ENCODE measurements at regions not wholly inside any gene's neighbourhood (a gene's known extent, or its start where the extent isn't known, plus 50 kb on each side); places are given as distances from the start of the nearest gene placed in this dataset.

DNA sequence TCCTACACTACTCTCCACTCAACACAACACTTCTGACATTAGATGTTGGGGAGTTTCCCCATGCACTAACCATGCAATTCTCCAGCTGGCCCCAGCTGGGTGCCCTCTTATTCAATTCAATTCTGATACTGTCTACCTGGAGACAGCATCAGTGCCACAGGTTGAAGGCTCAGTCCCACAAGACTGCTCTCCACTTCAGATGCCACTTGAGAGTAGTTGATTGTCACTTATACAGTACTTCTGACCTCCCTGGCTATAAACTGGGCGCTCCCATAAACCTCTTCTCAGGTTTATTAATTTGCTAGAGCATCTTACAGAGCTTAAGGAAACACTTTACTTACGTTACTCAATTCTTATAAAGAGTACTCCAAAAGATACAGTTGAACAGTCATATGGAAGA lies 442.3 kb downstream of the LRRIQ3 start:
- no peak for DNase-seq (ENCODE audit: low read depth)
- TF ChIP-seq, protein P1, sequence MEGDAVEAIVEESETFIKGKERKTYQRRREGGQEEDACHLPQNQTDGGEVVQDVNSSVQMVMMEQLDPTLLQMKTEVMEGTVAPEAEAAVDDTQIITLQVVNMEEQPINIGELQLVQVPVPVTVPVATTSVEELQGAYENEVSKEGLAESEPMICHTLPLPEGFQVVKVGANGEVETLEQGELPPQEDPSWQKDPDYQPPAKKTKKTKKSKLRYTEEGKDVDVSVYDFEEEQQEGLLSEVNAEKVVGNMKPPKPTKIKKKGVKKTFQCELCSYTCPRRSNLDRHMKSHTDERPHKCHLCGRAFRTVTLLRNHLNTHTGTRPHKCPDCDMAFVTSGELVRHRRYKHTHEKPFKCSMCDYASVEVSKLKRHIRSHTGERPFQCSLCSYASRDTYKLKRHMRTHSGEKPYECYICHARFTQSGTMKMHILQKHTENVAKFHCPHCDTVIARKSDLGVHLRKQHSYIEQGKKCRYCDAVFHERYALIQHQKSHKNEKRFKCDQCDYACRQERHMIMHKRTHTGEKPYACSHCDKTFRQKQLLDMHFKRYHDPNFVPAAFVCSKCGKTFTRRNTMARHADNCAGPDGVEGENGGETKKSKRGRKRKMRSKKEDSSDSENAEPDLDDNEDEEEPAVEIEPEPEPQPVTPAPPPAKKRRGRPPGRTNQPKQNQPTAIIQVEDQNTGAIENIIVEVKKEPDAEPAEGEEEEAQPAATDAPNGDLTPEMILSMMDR (IDR thresholded peaks at IDR 0.05; ENCODE audit: low read depth, low read length, missing control alignments) = no peak

DNA sequence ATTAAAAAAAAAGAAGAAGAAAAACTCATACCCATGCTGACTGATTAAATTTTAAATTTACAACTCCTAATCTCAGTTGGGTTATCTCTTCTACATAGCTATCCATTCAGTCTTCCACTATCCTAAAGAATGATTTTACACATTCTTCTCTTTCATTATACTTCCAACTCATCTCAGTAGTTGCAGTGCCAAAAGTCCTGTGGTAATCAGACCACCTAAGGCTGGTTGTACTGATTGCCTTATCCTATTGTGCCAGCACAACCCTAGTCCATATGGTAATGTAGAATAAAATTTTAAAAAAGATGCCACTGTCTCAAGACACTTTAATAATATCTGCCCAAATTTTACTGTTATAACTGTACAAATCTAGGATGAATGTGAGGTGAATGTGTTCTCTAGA lies 448.0 kb downstream of the LRRIQ3 start:
- TF ChIP-seq, protein P1 (IDR thresholded peaks at IDR 0.05; ENCODE audit: low read depth, low read length, missing control alignments) = no peak
- DNase-seq (ENCODE audit: low read depth) = no peak

More for the DNA sequence above, 442.3 kb downstream of the LRRIQ3 start:
- no peak overlapping the region for H3K4me3 ChIP-seq (ENCODE audit: low read depth, low read length)

DNA sequence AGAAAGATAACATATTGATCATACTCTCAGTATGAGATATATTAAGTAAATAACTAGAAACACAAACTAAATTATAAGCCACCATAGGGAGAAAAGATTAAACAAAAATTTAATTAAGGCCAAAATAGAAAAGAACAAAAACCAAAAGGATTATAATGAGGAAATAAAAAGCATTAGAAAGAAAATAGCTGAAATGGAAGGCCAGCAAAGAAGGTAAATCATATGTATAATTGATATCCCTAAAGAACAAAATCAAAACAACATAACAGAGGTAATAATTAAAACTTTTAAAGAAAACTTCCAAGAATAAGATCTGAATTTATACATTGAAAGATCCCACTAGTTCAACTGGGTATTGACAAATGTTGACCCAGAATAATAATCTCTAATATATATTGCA lies 453.0 kb downstream of the LRRIQ3 start:
- DNase-seq (ENCODE audit: low read depth) = no peak
- TF ChIP-seq, protein P1 (IDR thresholded peaks at IDR 0.05; ENCODE audit: low read depth, low read length, missing control alignments) = no peak
- no peak overlapping the region for H3K4me3 ChIP-seq (ENCODE audit: low read depth, low read length)

More for the DNA sequence above, 448.0 kb downstream of the LRRIQ3 start:
- no peak overlapping the region for H3K4me3 ChIP-seq (ENCODE audit: low read depth, low read length)

DNA sequence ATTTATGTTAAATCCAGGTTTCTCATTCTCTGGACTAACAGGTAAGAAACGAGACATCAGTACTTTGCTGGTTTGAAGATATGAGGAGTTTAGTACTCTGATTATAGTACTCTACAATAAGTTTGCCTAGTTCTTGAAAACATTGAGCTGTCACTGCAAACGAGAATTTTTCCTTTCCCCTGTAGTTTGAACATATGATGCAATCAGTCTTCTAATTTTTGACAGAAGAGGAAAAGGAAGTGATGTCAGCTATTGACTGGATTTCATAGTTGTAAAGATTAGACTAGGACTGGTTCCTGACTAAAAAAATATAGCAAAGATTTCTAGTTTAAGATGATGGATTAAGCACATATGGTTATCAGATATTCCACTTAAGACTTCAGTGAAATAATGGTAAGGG lies 461.9 kb downstream of the LRRIQ3 start:
- no peak for DNase-seq (ENCODE audit: low read depth)
- TF ChIP-seq, protein P1 (IDR thresholded peaks at IDR 0.05; ENCODE audit: low read depth, low read length, missing control alignments) = no peak
- H3K4me3 ChIP-seq (ENCODE audit: low read depth, low read length) = no peak overlapping the region

DNA sequence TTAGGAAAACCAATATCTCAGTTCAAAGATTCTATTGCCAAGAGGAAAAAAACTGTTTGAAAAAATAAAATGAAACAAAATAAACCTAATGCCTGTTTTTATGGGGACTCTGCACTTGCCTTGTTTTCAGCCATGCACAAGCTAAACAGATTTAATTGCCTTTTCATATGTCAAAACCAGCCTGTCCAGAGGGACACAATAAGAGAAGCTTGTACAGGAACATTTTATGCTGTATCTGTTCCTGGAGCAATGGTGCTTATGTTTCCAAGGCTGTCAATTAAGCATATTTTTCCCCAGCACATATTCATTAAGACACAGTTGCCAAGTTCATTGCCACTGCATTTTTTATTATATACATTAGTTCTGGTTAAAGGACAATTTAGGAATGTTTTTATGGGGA lies 470.9 kb downstream of the LRRIQ3 start:
- no peak overlapping the region for H3K4me3 ChIP-seq (ENCODE audit: low read depth, low read length)
- no peak for DNase-seq (ENCODE audit: low read depth)
- TF ChIP-seq, protein P1 (IDR thresholded peaks at IDR 0.05; ENCODE audit: low read depth, low read length, missing control alignments) = no peak

DNA sequence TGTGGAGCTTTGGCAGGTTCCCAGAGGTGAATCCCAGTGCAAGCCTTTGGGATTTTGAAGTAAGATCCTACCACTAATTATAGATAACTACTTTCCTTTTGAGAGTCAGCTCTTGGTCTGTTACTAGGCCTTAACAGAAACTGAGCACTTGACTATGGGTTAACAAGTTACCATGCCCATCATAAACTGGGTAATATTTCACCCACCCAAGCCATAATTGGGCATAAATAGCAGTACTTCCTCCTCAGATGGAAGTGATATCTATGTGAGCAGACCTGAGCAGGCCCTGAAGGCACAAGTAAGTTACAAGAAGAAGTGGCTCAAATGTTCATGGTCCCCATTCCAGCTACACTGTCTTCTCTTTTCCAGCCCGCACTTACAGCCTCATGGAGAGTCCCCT lies 475.9 kb downstream of the LRRIQ3 start:
- no peak for DNase-seq (ENCODE audit: low read depth)
- H3K4me3 ChIP-seq (ENCODE audit: low read depth, low read length) = no peak overlapping the region
- TF ChIP-seq, protein P1 (IDR thresholded peaks at IDR 0.05; ENCODE audit: low read depth, low read length, missing control alignments) = no peak

DNA sequence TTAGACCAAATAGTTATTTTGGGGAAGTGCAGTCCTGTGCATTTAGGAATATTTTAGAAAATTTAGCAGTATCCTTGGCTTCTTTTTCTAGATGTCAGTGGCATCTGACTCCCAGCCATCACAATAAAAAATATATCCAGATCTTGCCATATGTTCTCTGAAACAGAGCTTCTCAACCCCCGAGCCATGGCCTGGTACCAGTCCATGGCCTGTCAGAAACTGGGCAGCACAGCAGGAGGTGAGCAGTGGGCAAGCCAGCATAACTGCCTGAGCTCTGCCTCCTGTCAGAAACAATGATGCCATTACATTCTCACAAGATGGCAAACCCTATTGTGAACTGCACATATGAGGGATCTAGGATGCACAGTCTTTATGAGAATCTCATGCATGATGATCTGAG lies 480.0 kb downstream of the LRRIQ3 start:
- TF ChIP-seq, protein P1 (IDR thresholded peaks at IDR 0.05; ENCODE audit: low read depth, low read length, missing control alignments) = no peak

More for the DNA sequence above, 480.0 kb downstream of the LRRIQ3 start:
- no peak for DNase-seq (ENCODE audit: low read depth)
- no peak overlapping the region for H3K4me3 ChIP-seq (ENCODE audit: low read depth, low read length)

All from GM12864 (cell line).